ENCODE measurements at regions not wholly inside any gene's neighbourhood (a gene's known extent, or its start where the extent isn't known, plus 50 kb on each side); places are given as distances from the start of the nearest gene placed in this dataset.

DNA sequence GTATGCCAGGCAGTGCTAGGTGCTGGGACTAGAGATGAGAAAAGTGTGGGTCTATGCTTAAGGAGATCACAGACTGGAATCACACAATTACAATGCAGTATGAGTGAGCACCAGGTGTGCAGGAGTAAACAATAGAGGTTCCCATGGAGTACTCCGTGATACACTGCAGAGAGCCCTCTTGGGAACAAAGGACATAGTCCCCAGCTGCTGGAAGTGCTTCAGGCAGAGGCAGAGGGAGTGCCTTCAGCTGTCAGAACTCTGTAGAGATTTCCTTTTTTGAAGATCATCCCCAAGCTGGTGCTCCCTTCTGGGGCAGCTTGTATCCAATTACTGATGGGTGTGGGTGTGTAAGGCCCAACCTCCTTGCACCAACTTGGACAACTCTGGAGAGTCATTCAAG lies 143.5 kb upstream of the PLET1 start:
- DNase-seq = peak; percentile 60 to 87

DNA sequence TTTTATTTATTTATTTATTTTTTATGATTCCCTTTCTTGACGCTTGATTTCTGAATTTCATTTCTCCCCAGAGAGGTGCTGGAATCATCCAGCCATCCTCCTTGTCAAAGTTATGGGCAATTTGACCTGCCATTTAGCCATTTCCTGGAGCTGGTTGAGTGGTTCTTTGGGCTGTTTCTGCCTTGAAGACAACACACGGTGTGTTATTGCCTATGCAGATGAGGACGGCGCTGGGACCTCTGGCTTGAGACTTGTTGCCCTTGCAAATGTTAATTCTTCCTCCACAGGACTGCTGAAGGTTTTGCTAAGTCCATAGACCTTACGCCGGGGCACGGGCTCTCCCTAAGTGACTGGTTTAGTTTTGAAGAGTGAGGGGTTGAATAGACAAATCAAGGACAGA lies 147.9 kb upstream of the PLET1 start:
- peak in 1 of 2 experiments; percentile 40 for DNase-seq

DNA sequence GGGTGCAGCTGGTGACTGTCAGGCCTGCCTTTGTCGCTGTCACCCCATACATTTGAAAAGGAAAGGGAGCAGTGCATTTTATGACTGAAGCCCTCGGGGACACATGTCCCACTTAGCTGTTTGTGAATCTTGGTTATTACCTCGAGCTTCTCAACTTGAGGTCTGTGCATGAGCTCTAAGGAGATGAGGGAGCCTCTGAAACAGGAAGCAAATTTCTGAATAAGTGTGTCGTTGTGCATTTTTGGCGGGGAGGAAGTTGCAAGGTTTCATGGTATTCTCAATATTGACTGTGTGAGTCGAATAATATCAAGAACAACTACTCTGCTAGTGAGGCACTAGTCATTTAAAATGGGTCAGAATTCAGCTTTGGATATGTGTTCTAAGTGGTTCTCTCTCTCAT lies 149.7 kb upstream of the PLET1 start:
- no peak for DNase-seq

DNA sequence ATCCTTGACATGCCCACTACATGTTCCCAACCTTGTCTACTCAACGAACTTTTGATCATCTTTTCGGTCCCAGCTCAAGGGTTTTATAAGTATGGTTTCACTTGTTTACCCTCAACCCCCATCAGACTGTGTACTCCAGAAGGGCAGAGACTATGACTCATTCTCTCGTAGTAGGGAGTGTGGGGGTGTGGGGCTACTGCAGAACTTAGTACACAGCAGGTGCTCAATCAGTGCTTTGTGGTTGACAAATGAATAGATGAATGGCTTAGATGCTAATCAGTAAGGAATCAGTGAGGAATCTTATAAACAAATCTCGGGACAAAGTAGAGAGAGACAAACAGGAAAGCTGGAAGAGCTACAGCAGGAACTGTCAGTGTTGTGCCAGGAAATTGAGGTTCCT lies 151.7 kb upstream of the PLET1 start:
- DNase-seq = no peak

DNA sequence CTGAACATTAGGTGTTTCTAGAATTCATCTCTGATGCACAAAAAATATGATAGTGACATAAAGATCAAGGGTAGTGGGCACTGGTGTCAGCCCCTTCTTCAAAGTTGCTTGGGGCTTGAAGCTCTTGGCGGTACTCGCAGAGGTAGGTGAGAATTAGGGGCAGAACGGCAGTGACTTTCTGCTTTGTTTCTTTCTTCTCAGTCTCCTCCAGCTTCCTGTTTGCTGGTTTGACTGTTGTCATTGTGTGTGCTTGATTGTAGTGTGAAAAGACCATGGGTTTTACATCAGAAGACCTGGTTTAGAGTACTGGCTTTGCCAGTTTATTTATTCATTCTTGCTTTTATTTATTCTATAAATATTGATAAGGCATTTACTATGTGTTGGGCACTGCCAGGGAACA lies 156.7 kb upstream of the PLET1 start:
- no peak for DNase-seq

DNA sequence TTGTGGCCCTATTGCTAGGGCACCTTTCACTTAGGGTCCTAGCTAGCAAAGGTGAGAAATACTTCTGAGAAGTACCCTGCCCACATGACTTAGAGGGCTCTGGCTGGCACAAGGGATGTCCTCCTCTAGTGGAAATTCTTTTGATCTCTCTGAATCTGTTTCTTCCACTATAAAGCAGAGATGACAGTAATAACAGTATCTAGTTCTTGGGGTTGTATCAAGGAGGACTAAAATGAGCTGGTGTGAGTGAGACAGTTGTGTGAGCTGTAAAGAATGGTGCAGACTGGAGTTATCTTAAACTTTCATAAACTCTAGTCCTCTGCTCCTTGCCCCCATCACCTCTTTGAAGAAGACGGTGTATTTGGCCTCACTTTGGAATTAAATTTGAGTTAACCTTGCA lies 157.8 kb upstream of the PLET1 start:
- DNase-seq = no peak

DNA sequence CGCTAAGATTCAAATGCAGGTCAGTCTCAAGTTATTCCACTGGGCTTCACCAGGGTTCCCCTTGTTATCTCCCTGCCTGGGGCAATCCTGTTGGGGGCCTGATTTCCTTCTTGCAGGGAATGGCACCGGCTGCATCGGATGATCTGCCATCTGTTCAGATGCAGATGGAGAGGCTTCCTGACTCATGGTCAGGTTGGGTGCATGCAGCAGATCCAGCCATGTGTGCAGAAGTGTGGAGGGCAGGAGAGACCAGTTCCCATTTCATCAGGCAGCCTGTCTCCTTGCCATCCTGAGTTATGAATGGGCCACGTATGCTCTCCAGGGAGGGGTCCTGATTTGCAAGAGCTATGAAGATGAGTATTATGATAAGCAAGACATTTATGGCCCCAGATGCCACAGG lies 161.2 kb upstream of the PLET1 start:
- DNase-seq = peak; percentile 97 to 98

DNA sequence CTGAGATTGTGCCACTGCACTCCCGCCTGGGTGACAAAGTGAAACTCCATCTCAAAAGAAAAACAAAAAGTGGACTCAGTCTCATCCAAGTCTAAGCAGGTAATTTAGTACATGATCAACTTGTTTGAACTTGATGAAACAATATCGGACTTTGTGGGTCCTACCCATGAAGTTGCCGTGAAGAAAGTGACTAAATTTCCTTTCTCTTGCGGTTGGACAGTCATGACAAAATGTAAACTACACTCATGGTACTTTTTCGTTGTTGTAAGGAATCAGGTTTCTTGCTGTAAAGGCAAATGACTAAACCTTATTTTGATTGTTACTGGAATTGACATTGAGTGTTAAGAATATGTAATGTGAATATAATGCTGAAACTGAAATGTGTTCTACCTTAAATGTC lies 164.5 kb upstream of the PLET1 start:
- no peak for DNase-seq

DNA sequence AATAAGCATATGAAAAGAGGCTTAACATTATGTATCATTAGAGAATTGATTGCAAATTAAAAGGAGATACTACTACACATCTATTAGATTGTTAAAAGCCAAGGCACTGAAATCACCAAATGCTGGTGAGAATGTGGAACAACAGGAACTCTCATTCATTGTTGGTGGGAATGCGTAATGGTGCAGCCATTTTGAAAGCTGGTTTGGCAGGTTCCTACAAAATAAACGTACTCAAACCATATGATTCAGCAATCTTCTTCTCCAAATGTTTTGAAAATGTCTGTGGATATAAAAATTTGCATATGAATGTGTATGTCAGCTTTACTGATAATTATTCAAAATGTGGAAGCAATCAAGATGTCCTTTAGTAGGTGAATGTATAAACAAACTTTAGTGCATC lies 176.4 kb upstream of the PLET1 start:
- peak; percentile 87 to 92 for DNase-seq

DNA sequence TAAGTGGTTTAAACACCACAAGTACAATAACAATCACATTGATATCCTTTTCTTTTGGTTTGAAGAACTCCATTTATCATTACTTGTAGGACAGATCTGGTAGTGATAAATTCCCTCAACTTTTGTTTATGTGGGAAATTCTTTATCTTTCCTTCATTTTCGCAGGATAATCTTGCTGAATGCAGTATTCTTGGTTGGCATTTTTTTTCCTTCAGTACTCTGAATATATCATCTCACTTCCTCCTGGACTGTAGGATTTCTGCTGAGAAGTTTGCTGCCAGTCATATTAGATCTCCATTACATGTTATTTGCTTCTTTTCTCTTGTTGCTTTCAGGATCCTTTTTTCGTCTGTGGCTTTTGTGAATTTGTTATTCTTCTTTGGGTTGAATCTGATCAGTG lies 179.0 kb upstream of the PLET1 start:
- DNase-seq = no peak

DNA sequence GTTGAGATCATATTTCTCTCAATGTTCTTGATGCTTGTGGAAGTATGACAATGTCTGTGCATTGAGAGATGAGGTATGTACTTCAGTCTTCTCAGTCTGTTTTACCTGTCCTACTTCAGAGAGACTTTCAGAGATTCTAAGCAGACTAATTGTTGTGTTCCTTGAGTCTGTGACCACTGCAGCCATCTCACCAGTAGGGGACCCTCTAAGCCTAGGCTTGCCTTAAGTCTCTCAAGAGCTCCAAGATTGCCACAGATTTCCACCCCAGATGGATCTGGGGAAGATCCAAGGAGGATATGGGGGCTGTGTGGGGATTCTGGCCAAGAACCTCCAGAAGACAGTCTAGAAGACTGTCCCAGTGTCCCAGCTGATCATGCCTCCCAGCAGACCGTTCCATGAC lies 179.9 kb upstream of the PLET1 start:
- peak in 1 of 2 experiments; percentile 38 for DNase-seq

DNA sequence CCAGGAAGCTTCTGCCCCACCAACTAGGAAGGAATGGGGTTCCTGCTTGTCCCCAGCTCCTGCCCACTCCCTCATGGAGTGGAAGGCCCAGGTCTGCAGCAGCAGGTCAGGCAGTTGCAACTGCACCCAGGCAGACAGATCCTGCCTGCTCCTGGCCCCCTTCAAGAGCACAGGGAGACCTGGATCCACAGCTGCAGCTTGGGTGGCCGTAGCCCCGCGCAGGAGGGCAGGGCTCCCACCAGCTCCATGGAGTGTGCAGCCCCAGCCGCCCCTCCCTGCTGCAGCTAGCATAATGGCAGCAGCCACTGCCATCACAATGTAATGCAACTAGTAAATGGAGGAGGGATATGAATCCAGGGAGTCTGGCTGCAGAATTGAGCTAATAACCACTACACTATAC lies 187.5 kb upstream of the PLET1 start:
- no peak for DNase-seq

DNA sequence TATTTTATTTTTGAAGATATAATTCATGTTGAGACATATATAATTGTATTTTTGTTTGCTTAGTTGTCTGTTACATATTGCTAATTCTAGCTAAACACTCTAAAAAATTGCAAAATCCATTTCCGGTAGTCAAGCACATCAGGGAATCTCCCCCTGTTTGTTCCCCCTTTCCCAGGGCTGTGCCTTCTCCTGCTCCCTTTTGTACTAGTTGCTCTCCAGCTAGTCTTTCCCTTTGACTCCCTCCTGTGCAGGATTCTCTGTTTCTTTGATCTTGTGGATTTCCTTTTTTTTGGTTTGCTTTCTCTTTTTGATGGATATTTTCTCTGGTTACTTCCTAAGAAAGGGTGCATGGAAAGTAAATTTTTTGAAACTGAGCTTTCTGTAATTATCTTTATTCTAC lies 188.1 kb upstream of the PLET1 start:
- DNase-seq = no peak

DNA sequence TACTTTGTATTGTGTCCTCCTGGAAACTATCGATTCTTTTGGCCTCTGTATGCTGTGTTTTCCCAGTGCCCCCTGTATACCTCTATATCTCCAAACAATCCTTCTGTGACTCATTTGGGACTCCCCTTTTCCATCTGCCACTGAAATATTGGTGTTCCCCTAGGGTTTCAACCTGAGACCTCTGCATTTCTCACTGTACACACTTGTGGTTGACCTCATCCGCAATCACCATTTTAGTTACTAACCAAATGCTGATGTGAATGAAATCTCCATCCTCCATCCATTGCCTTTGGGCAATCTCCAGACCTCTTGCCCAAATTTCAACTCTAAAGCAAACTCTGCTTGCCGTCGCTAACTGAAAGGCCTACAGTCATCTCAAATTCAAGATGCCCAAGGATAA lies 190.6 kb upstream of the PLET1 start:
- DNase-seq = no peak

DNA sequence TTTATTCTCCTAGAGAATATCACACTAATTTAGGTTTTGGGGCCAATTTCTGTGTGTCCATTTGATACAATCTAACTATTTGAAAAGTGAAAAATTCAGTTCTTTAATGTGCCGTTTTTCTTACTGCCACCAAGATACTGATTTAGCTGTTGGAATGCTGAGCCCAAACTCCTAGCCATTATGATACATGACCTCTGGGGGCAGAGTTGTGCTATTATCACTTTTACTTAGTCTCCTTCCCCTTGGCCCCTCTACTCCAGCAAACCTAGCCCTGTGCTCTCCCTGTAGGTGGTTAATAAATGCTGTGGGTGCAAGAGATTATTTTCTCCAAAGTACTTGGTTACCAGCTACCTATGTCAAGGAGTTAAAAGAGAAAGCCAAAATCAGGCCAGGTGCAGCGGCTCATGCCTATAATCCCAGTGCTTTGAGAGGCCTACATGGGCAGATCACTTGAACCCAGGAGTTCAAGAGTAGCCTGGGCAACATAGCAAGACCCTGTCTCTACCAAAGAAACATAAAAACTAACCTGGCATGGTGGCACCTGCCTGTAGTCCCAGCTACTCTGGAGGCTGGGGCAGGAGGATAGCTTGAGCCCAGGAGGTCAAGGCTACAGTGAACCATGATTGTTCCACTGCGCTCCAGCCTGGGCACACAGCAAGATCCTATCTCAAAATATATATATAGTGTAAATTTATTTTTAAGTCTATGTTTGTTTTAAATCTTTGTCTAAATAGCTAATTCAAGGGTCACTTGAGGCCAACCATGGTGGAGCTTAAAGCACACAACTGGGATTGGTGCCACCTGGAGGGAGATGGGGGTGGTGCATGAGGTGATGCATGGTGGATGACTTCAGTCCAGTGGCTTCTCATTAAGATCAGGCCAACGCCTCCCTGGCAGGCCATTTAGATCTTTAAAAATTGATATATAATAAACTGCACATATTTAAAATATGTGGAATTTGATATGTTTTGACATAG lies 193.2 kb upstream of the PLET1 start:
- DNase-seq = peak; percentile 47 to 77

DNA sequence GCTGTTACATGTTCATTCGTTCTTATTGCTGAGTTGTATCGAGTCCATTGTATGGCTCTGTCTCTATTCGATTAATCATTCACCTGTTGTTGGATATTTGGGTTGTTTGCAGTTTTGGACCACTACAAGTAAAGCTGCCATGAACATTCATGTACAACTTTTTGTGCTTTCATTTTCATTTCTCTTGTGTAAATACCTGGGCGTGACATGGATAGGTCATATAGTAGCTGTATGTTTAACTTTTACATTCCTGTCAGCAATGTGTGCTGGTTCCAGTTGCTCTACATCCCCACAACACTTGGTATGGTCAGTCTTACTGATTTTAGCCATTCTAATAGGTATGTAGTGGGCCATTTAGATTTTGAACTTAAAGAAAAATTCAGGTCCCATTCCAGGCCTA lies 194.2 kb upstream of the PLET1 start:
- DNase-seq = no peak

DNA sequence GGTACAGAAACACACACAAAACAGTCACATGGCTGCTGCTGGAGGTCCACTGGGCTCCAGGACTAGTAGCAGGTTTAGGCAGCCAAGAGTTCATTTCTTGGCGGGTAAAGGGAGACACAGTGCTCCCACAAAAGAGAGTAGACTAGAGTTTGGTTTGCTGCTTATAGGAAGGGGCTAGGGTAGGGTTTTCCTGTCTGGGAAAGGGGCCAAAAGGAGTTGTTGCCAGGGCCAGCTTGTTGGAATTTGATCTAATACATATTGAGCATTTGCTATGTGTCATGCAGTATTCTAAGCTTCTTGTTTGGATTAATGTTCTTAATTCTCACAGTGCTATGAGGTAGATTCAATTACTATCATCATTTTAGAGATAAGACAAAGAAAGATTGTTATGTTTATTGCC lies 195.1 kb upstream of the PLET1 start:
- DNase-seq = no peak

DNA sequence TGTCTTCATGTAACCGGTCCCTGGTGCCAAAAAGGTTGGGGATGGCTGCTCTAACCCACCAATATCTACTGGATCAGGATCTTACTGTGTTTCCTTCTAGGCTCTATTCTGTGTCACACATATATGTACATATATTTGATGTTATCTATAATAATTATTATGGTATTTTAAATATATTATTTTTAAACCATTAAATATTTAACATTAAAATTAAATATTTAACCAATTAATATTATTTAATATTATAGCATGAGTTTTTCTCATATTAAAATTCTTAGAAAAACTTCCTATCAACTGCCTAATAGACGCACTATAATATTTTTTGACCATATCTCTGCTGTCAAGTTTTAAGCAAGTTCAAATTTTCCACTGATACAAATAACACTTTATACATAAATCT lies 196.9 kb upstream of the PLET1 start:
- DNase-seq = no peak

DNA sequence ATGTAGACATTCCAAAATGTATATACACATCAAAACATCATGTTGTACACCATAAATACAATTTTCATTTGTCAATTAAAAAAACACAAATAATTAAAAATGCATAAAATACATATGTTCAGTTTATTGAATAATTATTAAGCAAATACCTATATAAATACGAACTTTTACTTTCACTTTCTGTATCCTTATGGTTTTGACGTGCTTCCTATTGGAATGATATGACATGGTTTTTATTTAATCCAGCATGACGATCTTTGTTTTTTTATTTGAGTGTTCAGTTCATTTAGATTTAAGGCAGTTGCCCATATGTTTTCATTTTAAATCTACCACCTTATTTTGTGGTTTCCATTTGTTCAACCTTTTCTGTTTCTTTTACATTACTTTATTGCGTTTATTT lies 198.3 kb upstream of the PLET1 start:
- no peak for DNase-seq

DNA sequence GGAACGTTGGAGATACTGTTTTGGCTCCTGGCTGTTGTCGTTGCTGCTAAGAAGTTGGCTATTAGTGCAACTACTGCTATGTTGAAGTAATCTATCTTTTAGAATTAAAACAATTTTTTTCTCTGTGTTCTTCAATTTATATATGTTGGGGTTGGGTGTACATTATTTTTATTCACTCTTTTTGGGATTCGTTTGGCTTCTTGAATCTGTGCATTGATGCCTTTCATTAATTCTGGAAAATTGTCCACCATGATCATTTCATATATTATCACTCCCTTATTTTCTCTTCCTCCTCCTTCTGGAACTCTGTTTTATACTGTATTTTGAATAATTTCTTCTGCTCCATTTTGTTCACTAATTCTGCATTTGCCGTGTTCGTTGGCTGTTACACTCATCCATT lies 199.5 kb upstream of the PLET1 start:
- no peak for DNase-seq

DNA sequence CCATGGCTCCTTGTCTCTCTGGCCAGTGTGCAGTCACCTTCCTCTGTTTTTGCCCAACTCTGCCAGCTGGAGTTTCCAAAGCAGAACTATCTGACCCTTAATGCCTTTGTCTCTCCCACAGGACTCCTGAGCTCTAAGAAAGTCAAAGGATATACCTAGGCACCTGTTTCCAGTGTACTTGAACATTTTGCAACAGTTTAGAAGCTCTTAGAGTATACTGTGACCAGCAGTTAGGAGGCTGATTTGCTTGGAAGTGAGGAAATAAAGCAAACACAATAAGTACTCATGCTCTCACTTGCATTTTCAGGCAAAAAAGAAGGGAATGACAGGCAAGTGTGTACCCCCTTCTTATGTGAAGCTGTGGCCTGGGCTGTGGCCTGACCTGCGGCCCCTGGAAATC lies 204.3 kb upstream of the PLET1 start:
- DNase-seq = no peak

DNA sequence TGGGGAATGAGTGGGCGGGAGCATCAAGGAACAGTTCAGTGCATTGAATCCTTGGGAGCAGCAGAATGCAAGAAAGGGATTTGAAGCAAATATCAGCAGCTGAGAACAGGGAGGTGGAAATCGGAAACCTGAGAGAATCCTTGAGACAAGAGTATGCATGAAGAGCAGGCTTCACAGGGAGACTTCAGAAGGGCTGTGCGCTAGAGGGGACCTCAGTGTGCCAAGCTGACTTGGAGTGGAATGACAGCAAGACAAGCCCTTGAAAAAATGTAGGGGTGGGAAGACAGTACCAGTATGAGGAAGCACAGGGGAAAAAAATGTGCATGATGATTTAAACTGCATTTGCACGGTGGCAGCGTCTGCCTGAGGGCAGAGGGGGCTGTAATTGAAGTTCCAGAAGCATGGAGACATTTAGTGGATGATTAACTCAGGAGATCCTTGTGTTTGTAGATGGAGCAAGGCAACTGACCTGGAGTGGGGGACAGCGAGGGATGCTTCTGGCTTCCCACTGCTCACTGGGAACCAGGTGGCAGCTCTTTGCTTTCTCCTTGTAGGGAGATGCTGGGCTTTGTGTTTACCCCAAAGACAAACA lies 204.9 kb upstream of the PLET1 start:
- peak in 1 of 2 experiments; percentile 22 for DNase-seq

DNA sequence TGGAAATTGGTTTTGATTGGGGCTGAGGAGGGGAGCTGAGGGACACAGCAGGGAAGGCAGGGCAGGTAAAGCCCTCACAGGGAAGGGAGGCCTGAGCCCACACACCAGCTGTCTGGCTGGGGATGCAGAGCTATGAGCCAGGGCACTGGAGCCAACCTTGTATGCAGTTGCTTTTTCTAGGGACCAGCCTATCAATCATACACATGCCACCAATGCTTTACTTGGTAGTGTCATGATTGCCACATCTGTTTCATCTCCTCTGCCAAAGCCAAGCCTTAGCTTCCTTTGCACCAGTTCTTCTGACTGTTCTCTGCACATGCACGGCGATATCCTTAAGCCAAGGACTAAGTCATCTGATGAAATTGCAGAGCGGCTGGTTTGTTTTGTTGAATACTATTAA lies 207.1 kb upstream of the PLET1 start:
- DNase-seq = no peak

DNA sequence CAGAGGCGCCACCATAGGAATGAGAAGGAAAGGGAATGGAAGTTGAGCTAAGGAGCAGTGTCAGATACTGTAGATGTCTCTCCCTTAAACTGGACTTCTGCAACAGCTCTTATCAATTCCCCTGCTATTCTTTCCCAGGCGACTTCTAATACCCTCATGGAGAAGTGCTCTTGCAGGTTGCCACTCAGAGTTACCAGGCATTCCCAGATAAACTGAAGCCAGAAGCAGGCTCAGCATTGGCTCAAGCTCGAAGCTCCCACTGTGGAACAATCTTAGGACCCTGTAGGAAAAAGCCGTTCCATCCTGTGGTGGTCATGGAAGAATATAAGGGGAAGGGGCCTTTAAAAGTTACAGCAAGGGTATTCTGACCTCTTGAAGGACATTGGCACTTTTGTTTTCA lies 208.7 kb upstream of the PLET1 start:
- no peak for DNase-seq

DNA sequence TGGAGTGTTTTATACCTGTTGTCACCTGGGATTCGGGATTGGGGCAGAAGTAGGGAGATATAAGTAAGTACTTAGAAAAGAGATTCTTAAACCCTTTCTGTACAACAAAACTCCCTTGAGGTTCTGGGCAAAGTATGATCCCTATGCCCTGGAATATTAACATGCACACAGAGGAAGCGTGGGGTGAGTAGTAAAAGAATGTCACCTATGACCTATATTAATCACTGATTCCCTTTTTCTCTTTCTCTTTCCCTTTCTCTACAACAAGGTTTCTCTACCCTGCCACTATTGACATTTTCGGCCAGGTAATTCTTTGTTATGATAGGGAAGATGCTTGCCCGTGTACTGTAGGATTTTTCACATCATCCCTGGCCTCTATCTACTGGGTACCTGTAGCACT lies 209.7 kb upstream of the PLET1 start:
- no peak for DNase-seq
